CD14-positive monocyte (primary cell): ENCODE measurements at regions not wholly inside any gene's neighbourhood (a gene's known extent, or its start where the extent isn't known, plus 50 kb on each side); places are given as distances from the start of the nearest gene placed in this dataset.

ENCODE experiments used
- DNase-seq, 3 donors: peaks; one replicate each; pipeline ENCODE4 v3.0.0-alpha.2; 2011 to 2022
- H2AFZ ChIP-seq: 2 replicates; pipeline ENCODE4 v1.6.0; 2012; ENCODE audit warnings: mild to moderate bottlenecking, low read depth, low read length, inconsistent platforms; ENCODE audit not compliant: insufficient read depth, poor library complexity, severe bottlenecking
- H3K27ac ChIP-seq, 2 donors: 1 replicate in 1 of 2; 2 replicates in 1 of 2; pipeline ENCODE4 v1.5.1; 2012 to 2013; ENCODE audit warnings: low read length in 2 of 2, control low read depth in 1 of 2, inconsistent platforms in 1 of 2, low read depth in 1 of 2, mild to moderate bottlenecking in 1 of 2
- H3K27me3 ChIP-seq, 2 donors: one replicate each; pipeline versions ENCODE4 v1.6.0 to v1.6.1; 2011 to 2013; ENCODE audit warnings: low read length in 2 of 2; ENCODE audit not compliant: control insufficient read depth in 2 of 2, insufficient read depth in 2 of 2
- H3K36me3 ChIP-seq, 2 donors: replicated peaks in 1 of 2; 1 replicate in 1 of 2; 2 replicates in 1 of 2; pipeline versions ENCODE4 v1.5.1 to v1.6.1; 2012 to 2013; ENCODE audit warnings: low read length in 2 of 2, control low read depth in 1 of 2, inconsistent platforms in 1 of 2, mild to moderate bottlenecking in 1 of 2; ENCODE audit not compliant: insufficient read depth in 2 of 2, control insufficient read depth in 1 of 2
- H3K4me1 ChIP-seq, 2 donors: 1 replicate in 1 of 2; 2 replicates in 1 of 2; pipeline versions ENCODE4 v1.5.1 to v1.6.1; 2012 to 2013; ENCODE audit warnings: low read length in 2 of 2, control low read depth in 1 of 2, inconsistent platforms in 1 of 2, mild to moderate bottlenecking in 1 of 2, moderate library complexity in 1 of 2; ENCODE audit not compliant: insufficient read depth in 2 of 2, control insufficient read depth in 1 of 2
- H3K4me2 ChIP-seq: replicated peaks from 2 replicates; pipeline ENCODE3; 2012; ENCODE audit warnings: low read length, moderate library complexity, mild to moderate bottlenecking; ENCODE audit not compliant: poor library complexity, severe bottlenecking; ENCODE audit errors: extremely low read depth
- H3K4me3 ChIP-seq, 3 experiments: fragments of 200-600 bp in 1 of 3; sonication (generic) in 1 of 3; replicated peaks in 1 of 3; 1 replicate in 2 of 3; 2 replicates in 1 of 3; pipeline ENCODE4 v1.5.1; 2011 to 2013; ENCODE audit warnings: low read length in 3 of 3, mild to moderate bottlenecking in 3 of 3, control low read depth in 2 of 3, low read depth in 2 of 3, inconsistent platforms in 1 of 3, moderate library complexity in 1 of 3
- H3K79me2 ChIP-seq: 2 replicates; pipeline ENCODE4 v1.6.0; 2012; ENCODE audit warnings: mild to moderate bottlenecking, control low read depth, inconsistent platforms, low read length, moderate library complexity; ENCODE audit not compliant: insufficient read depth
- H3K9ac ChIP-seq: 2 replicates; pipeline ENCODE4 v1.6.0; 2017; ENCODE audit warnings: low read length, mild to moderate bottlenecking; ENCODE audit not compliant: insufficient read depth, poor library complexity, severe bottlenecking
- H3K9me3 ChIP-seq, 2 donors: replicated peaks in 1 of 2; 1 replicate in 1 of 2; 2 replicates in 1 of 2; pipeline versions ENCODE4 v1.5.1 to v1.6.1; 2012 to 2013; ENCODE audit warnings: low read length in 2 of 2, control low read depth in 1 of 2; ENCODE audit not compliant: control insufficient read depth in 1 of 2, insufficient read depth in 1 of 2
- H4K20me1 ChIP-seq: 2 replicates; pipeline ENCODE4 v1.6.0; 2012; ENCODE audit warnings: mild to moderate bottlenecking, low read length, control low read depth, moderate library complexity; ENCODE audit not compliant: insufficient read depth
- H3K27ac Mint-ChIP-seq, 7 donors: one replicate each; pipeline ENCODE4 v1.8.0; 2020; ENCODE audit warnings: mild to moderate bottlenecking in 7 of 7, mixed read lengths in 7 of 7, moderate library complexity in 6 of 7, inconsistent platforms in 2 of 7
- H3K27me3 Mint-ChIP-seq, 3 donors: one replicate each; pipeline ENCODE4 v1.8.0; 2021 to 2022; ENCODE audit warnings: low read depth in 3 of 3, mild to moderate bottlenecking in 3 of 3, mixed read lengths in 3 of 3, moderate library complexity in 3 of 3, inconsistent platforms in 1 of 3
- H3K36me3 Mint-ChIP-seq, 2 donors: one replicate each; pipeline ENCODE4 v1.8.0; 2020; ENCODE audit warnings: mixed read lengths in 2 of 2, inconsistent platforms in 1 of 2, mild to moderate bottlenecking in 1 of 2
- H3K4me1 Mint-ChIP-seq: one replicate; pipeline ENCODE4 v1.8.0; 2020; ENCODE audit warnings: mild to moderate bottlenecking, mixed read lengths
- H3K4me3 Mint-ChIP-seq, 2 donors: one replicate each; pipeline ENCODE4 v1.8.0; 2020; ENCODE audit warnings: mild to moderate bottlenecking in 2 of 2, mixed read lengths in 2 of 2, moderate library complexity in 1 of 2
- H3K9me3 Mint-ChIP-seq, 7 donors: one replicate each; pipeline ENCODE4 v1.8.0; 2020 to 2022; ENCODE audit warnings: mixed read lengths in 7 of 7, mild to moderate bottlenecking in 6 of 7, moderate library complexity in 6 of 7, inconsistent platforms in 2 of 7
- CTCF ChIP-seq: fragments of 200-600 bp; IDR thresholded peaks from one replicate; pipeline ENCODE4 v1.8.0; 2022; ENCODE audit warnings: antibody characterized with exemption, mild to moderate bottlenecking
- WGBS: methylation state at CpG from one replicate; pipeline ENCODE4 v1.1.5; 2013; ENCODE audit warnings: missing lambda C conversion rate; ENCODE audit not compliant: insufficient coverage; 5-methylcytosine and 5-hydroxymethylcytosine counted together
- intact Hi-C, 2 donors: fragments of 100-400 bp; cut with micrococcal nuclease; formaldehyde crosslinking; loops; one replicate each; pipeline versions ENCODE4 v1.15.0 to v1.15.1; 2023

- Histone ChIP-seq H2AFZ (no peak overlapping the region), H3K9me3 (peaks cover 20 to 29% of the 10 kb centered on the region in 2 donors), H3K79me2 (no peaks in the 10 kb centered on the region), H4K20me1 (no peaks in the 10 kb centered on the region), H3K4me3 (no peak overlapping the region), H3K36me3 (no peaks in the 10 kb centered on the region), H3K27ac (no peak overlapping the region), H3K27me3 (no peaks in the 10 kb centered on the region), H3K9ac (no peak overlapping the region), H3K4me2 (no peak overlapping the region), H3K4me1 (no peaks in the 10 kb centered on the region)
- Mint-ChIP-seq H3K27me3 (peaks cover 0 to 1% (median 0%) of the 10 kb centered on the region in 3 donors), H3K4me3 (no peak overlapping the region), H3K27ac (no peak overlapping the region), H3K9me3 (peaks cover 10 to 17% (median 12%) of the 10 kb centered on the region in 7 donors), H3K36me3 (no peaks in the 10 kb centered on the region), H3K4me1 (no peaks in the 10 kb centered on the region)
- DNase-seq = no peak
- no peak for TF ChIP-seq CTCF
- intact Hi-C loops = no loop called here
- 85% methylated on average over 3 of the region's 7 CpGs for WGBS
Observed at GRCh38 chr6:76814496-76815458, 648.5 kb downstream of the HTR1B start.

DNA sequence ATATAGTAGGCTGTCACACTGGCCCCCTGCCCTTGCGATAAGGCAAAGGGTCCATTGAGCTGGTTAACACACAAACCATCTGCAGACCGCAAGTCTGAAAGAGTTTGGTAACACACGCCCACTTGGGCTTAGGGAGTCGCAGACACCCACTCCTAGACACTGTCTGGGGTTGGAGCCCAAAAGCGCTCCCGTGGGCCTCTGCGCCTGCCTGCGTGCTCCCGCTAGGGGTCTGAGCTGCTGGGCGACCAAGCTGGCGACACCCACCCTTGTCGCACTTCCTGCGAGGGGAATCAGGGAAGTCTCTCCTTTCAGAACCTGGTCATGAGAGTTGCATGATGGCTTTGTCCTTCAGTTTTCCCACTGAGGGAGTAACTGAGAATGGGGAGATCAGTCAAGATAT, 653.0 kb downstream of the HTR1B start:
- Mint-ChIP-seq H3K27ac (no peak overlapping the region), H3K9me3 (peaks cover 5 to 12% (median 8%) of the 10 kb centered on the region in 7 donors), H3K27me3 (no peaks in the 10 kb centered on the region), H3K4me3 (no peak overlapping the region), H3K36me3 (no peaks in the 10 kb centered on the region), H3K4me1 (no peaks in the 10 kb centered on the region)
- Histone ChIP-seq H3K79me2 (no peaks in the 10 kb centered on the region), H3K27me3 (no peaks in the 10 kb centered on the region), H3K4me3 (no peak overlapping the region), H3K4me1 (no peaks in the 10 kb centered on the region), H3K4me2 (no peak overlapping the region), H3K36me3 (no peaks in the 10 kb centered on the region), H4K20me1 (no peaks in the 10 kb centered on the region), H2AFZ (no peak overlapping the region), H3K27ac (no peak overlapping the region), H3K9me3 (peaks cover 17 to 19% of the 10 kb centered on the region in 2 donors), H3K9ac (no peak overlapping the region)
- DNase-seq = no peak
- intact Hi-C loops = no loop called here
- TF ChIP-seq CTCF = no peak
- WGBS = 92% methylated on average over 10 of the region's 13 CpGs
